HepG2 (cell line): ENCODE measurements at regions not wholly inside any gene's neighbourhood (a gene's known extent, or its start where the extent isn't known, plus 50 kb on each side); places are given as distances from the start of the nearest gene placed in this dataset.

Source experiments
- ATAC-seq: fragments of 200-7000 bp; cut with Tn5 transposase; 3 replicates; pipeline ENCODE4 v1.9.1; 2020; ENCODE audit warnings: mild to moderate bottlenecking, moderate library complexity
- BruUV-seq: library from RNA; stranded (reverse); fragments of 400-500 nt; replicated peaks from 2 replicates; lab custom pipeline; 2021; lab: Mats Ljungman, UMichigan
- CTCF ChIA-PET: fragments of 300-600 bp; formaldehyde crosslinking; extraction: SDS; loops from one replicate; lab custom pipeline; 2021; ENCODE audit warnings: low total read pairs, inconsistent platforms, low intra/inter-chr PET ratio; lab: Yijun Ruan, JAX
- POLR2A ChIA-PET: fragments of 350-600 bp; sonication (Branson Sonifier 250); formaldehyde crosslinking; loops from one replicate; lab custom pipeline; 2020; ENCODE audit warnings: antibody characterized with exemption, inconsistent platforms; lab: Yijun Ruan, JAX
- DNase-seq: peaks from one replicate; pipeline ENCODE4 v3.0.0-alpha.2; 2015; ENCODE audit warnings: low spot score
- FAIRE-seq: peaks from 3 replicates; lab custom pipeline; 2011; peaks lifted over from hg19 to GRCh38; lab: Jason Lieb, UNC
- H2AFZ ChIP-seq: one replicate; pipeline ENCODE4 v1.6.1; 2011; ENCODE audit warnings: low read length, inconsistent platforms
- H3K27ac ChIP-seq: fragments of 300-600 bp; 3 replicates; pipeline ENCODE4 v1.8.0; 2011; ENCODE audit warnings: mixed run types, mild to moderate bottlenecking, mixed read lengths, low read length, inconsistent platforms; ENCODE audit not compliant: insufficient read depth; ENCODE audit errors: extremely low read length
- H3K27me3 ChIP-seq, 2 experiments: fragments of 200-600 bp in 1 of 2; 2 replicates in 1 of 2; 3 replicates in 1 of 2; pipeline versions ENCODE4 v1.6.0 to v1.8.0; 2011; ENCODE audit warnings: low read length in 2 of 2, mild to moderate bottlenecking in 2 of 2, moderate library complexity in 2 of 2, inconsistent platforms in 1 of 2; ENCODE audit not compliant: insufficient read depth in 2 of 2, control insufficient read depth in 1 of 2
- H3K36me3 ChIP-seq, 2 experiments: fragments of 200-600 bp in 1 of 2; replicated peaks in 1 of 2; 2 replicates in 1 of 2; 3 replicates in 1 of 2; pipeline versions ENCODE4 v1.5.1 to v1.8.0; 2011; ENCODE audit warnings: low read length in 2 of 2, inconsistent platforms in 1 of 2; ENCODE audit not compliant: insufficient read depth in 2 of 2, control insufficient read depth in 1 of 2
- H3K4me1 ChIP-seq: 2 replicates; pipeline ENCODE4 v1.5.1; 2012; ENCODE audit warnings: low read length, inconsistent platforms; ENCODE audit not compliant: insufficient read depth
- H3K4me2 ChIP-seq: 2 replicates; pipeline ENCODE4 v1.6.0; 2011; ENCODE audit warnings: low read depth, low read length, inconsistent platforms
- H3K4me3 ChIP-seq, 3 experiments: fragments of 200-600 bp in 1 of 3; sonication (generic), shearing (Covaris generic) in 1 of 3; replicated peaks in 1 of 3; 2 replicates each; pipeline ENCODE4 v1.5.1; 2011 to 2016; ENCODE audit warnings: low read length in 3 of 3, inconsistent platforms in 2 of 3, low read depth in 2 of 3, mild to moderate bottlenecking in 2 of 3, control low read depth in 1 of 3, mixed read lengths in 1 of 3; ENCODE audit not compliant: insufficient read depth in 1 of 3
- H3K79me2 ChIP-seq: one replicate; pipeline ENCODE4 v1.6.1; 2011; ENCODE audit warnings: low read length, inconsistent platforms; ENCODE audit not compliant: insufficient read depth
- H3K9ac ChIP-seq: 2 replicates; pipeline ENCODE4 v1.6.0; 2011; ENCODE audit warnings: mild to moderate bottlenecking, low read depth, low read length, inconsistent platforms; ENCODE audit not compliant: insufficient read depth
- H3K9me3 ChIP-seq: 2 replicates; pipeline ENCODE4 v1.5.1; 2012; ENCODE audit warnings: mild to moderate bottlenecking, low read length
- H4K20me1 ChIP-seq: 2 replicates; pipeline ENCODE4 v1.6.0; 2011; ENCODE audit warnings: inconsistent platforms, mild to moderate bottlenecking, low read length, moderate library complexity; ENCODE audit not compliant: insufficient read depth
- HHEX ChIP-seq: IDR thresholded peaks from 2 replicates; pipeline ENCODE4 v1.6.1; 2016; ENCODE audit warnings: control low read depth
- HMGXB4 ChIP-seq, 2 experiments: sonication (generic) in 1 of 2; formaldehyde crosslinking in 1 of 2; IDR thresholded peaks; 2 replicates each; pipeline versions ENCODE4 v1.4.0 to v1.6.1; 2018 to 2020; ENCODE audit warnings: missing genetic modification reagents in 2 of 2, borderline replicate concordance in 1 of 2, low read depth in 1 of 2, mild to moderate bottlenecking in 1 of 2, missing biosample characterization in 1 of 2
- RBFOX2 ChIP-seq: fragments of 200-400 bp; formaldehyde crosslinking; IDR thresholded peaks from 2 replicates; pipeline ENCODE4 v1.6.1; 2017; ENCODE audit warnings: low read depth, mild to moderate bottlenecking, low read length
- STAG1 ChIP-seq: sonication (generic); formaldehyde crosslinking; IDR thresholded peaks from 2 replicates; pipeline ENCODE4 v1.4.0; 2020; ENCODE audit warnings: missing genetic modification reagents
- ZNF225 ChIP-seq: sonication (generic); formaldehyde crosslinking; IDR thresholded peaks from 2 replicates; pipeline ENCODE4 v1.4.0; 2020; ENCODE audit warnings: mild to moderate bottlenecking, missing genetic modification reagents
- ZNF383 ChIP-seq: sonication (generic); formaldehyde crosslinking; IDR thresholded peaks from 2 replicates; pipeline ENCODE4 v1.4.0; 2020; ENCODE audit warnings: missing genetic modification reagents, mild to moderate bottlenecking, borderline replicate concordance
- ZNF414 ChIP-seq: sonication (generic); formaldehyde crosslinking; IDR thresholded peaks from 2 replicates; pipeline ENCODE4 v1.5.0; 2020; ENCODE audit warnings: missing genetic modification reagents
- ZNF768 ChIP-seq: sonication (generic); formaldehyde crosslinking; IDR thresholded peaks from 2 replicates; pipeline ENCODE4 v1.4.0; 2020; ENCODE audit warnings: missing genetic modification reagents
- WGBS: methylation state at CpG from one replicate; pipeline ENCODE4 v1.1.6; 2017; ENCODE audit warnings: low lambda C conversion rate; 5-methylcytosine and 5-hydroxymethylcytosine counted together
- in situ Hi-C: cut with HindIII; loops from 2 replicates; pipeline ENCODE4 v1.10.0; 2017; ENCODE audit warnings: low pct_unique_long_range_greater_than_20kb; ENCODE audit not compliant: extremely low pct_ligation_motif_present
- intact Hi-C: fragments of 100-400 bp; cut with micrococcal nuclease; formaldehyde crosslinking; loops from one replicate; pipeline ENCODE4 v1.10.0; 2022; ENCODE audit not compliant: unreplicated experiment

- H3K4me1 ChIP-seq = no peaks in the 10 kb centered on the region
- ATAC-seq (no peak), DNase-seq (no peak), FAIRE-seq (no peak)
- intact Hi-C loops (no loop called here), in situ Hi-C loops (no loop called here)
- no peak overlapping the region for H3K4me2 ChIP-seq
- H3K9me3 ChIP-seq = no peaks in the 10 kb centered on the region
- TF ChIP-seq ZNF383 (no peak), STAG1 (no peak), HHEX (CRISPR knock-in tag) (no peak)
- CTCF ChIA-PET = no interaction called here
- H3K9ac ChIP-seq = no peak overlapping the region
- no peak overlapping the region for H3K27ac ChIP-seq
- H3K79me2 ChIP-seq = no peaks in the 10 kb centered on the region
- POLR2A ChIA-PET = no interaction called here
- no peaks in the 10 kb centered on the region for H4K20me1 ChIP-seq
- 11% methylated on average over 2 of the region's 2 CpGs for WGBS
- H3K27me3 ChIP-seq = no peaks in the 10 kb centered on the region
- H2AFZ ChIP-seq = no peak overlapping the region
- BruUV-seq = no TSS peak
- H3K4me3 ChIP-seq = no peak overlapping the region
- H3K36me3 ChIP-seq = no peaks in the 10 kb centered on the region
These were observed 145.4 kb downstream of the ZC3H11B start for GRCh38 chr1:219467524-219467923.

DNA sequence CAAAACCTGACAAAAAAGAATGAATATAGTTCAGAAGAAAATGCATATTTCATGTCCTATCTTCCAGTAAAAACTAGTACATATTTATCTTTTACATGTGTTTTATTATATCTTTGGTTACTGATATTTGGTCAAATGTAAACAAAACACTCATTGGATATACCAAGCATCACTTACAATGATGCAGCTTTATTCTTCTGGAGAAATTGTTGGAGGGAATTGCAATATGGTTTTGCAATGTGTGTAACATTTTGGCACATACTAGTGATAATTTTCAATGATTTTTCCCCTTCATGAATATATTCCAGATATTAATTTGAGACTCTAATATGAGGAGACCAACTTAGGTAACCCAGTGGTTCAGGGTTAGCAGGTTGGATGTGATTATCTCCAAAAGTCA, 146.1 kb downstream of the ZC3H11B start:
- H3K4me2 ChIP-seq = no peak overlapping the region
- ChIA-PET CTCF (no interaction called here), POLR2A (no interaction called here)
- no peaks in the 10 kb centered on the region for H4K20me1 ChIP-seq
- intact Hi-C loops = no loop called here
- H3K27me3 ChIP-seq = no peaks in the 10 kb centered on the region
- DNase-seq = no peak
- in situ Hi-C loops = no loop called here
- no peak overlapping the region for H3K4me3 ChIP-seq
- no TSS peak for BruUV-seq
- H3K9me3 ChIP-seq = no peaks in the 10 kb centered on the region
- H3K4me1 ChIP-seq = no peaks in the 10 kb centered on the region
- TF ChIP-seq HMGXB4 (CRISPR knock-in tag; IDR thresholded peaks at IDR 0.05; ENCODE audit: borderline replicate concordance in 1 of 2, low read depth in 1 of 2) (no peak), RBFOX2 (no peak), ZNF768 (CRISPR knock-in tag) (no peak), ZNF225 (CRISPR knock-in tag) (no peak), ZNF414 (CRISPR knock-in tag) (no peak)
- H3K27ac ChIP-seq = no peak overlapping the region
- H3K9ac ChIP-seq = no peak overlapping the region
- no peaks in the 10 kb centered on the region for H3K36me3 ChIP-seq
- no peaks in the 10 kb centered on the region for H3K79me2 ChIP-seq
- no peak for ATAC-seq
- FAIRE-seq = no peak
- H2AFZ ChIP-seq = no peak overlapping the region
